K562 (cell line): ENCODE measurements at regions not wholly inside any gene's neighbourhood (a gene's known extent, or its start where the extent isn't known, plus 50 kb on each side); places are given as distances from the start of the nearest gene placed in this dataset.

Experiments
- ATAC-seq: fragments of 200-7000 bp; cut with Tn5 transposase; 3 replicates; pipeline ENCODE4 v1.9.1; 2020; ENCODE audit warnings: moderate library complexity
- BruUV-seq: library from RNA; stranded (reverse); fragments of 400-500 nt; replicated peaks from 2 replicates; lab custom pipeline; 2021; lab: Mats Ljungman, UMichigan
- CTCF ChIA-PET: fragments of 300-600 bp; formaldehyde crosslinking; extraction: SDS; loops from one replicate; lab custom pipeline; 2021; ENCODE audit warnings: low intra/inter-chr PET ratio; lab: Yijun Ruan, JAX
- POLR2A ChIA-PET: fragments of 300-600, 350-650 bp; sonication (Branson Sonifier 250); formaldehyde crosslinking; extraction: SDS; loops from one replicate; lab custom pipeline; 2021; ENCODE audit warnings: antibody characterized with exemption, inconsistent platforms; lab: Yijun Ruan, JAX
- DNase-seq, 4 experiments: peaks; one replicate each; pipeline versions ENCODE4 v3.0.0 to v3.0.0-alpha.2; 2011 to 2018; ENCODE audit warnings: low spot score in 3 of 4, mixed read lengths in 3 of 4; ENCODE audit errors: extremely low read depth in 1 of 4
- FAIRE-seq: peaks from 2 replicates; lab custom pipeline; 2011; peaks lifted over from hg19 to GRCh38; lab: Jason Lieb, UNC
- H2AFZ ChIP-seq: 2 replicates; pipeline ENCODE4 v1.6.0; 2011; ENCODE audit warnings: low read depth, low read length, control low read depth, inconsistent platforms
- H3K27ac ChIP-seq: fragments of 200-600 bp; 3 replicates; pipeline ENCODE4 v1.8.0; 2011; ENCODE audit warnings: low read depth, mild to moderate bottlenecking, control low read depth, inconsistent platforms, low read length, moderate library complexity, mixed read lengths; ENCODE audit errors: extremely low read depth
- H3K27me3 ChIP-seq, 2 experiments: fragments of 300-600 bp in 1 of 2; 2 replicates in 1 of 2; 3 replicates in 1 of 2; pipeline versions ENCODE4 v1.6.0 to v1.8.0; 2011; ENCODE audit warnings: inconsistent platforms in 2 of 2, low read length in 2 of 2, mild to moderate bottlenecking in 1 of 2, mixed read lengths in 1 of 2, moderate library complexity in 1 of 2; ENCODE audit not compliant: control insufficient read depth in 2 of 2, insufficient read depth in 2 of 2
- H3K36me3 ChIP-seq: fragments of 300-600 bp; 3 replicates; pipeline ENCODE4 v1.8.0; 2011; ENCODE audit warnings: mild to moderate bottlenecking, low read length, inconsistent platforms; ENCODE audit not compliant: control insufficient read depth, insufficient read depth
- H3K4me1 ChIP-seq, 2 experiments: fragments of 200-600 bp in 1 of 2; replicated peaks in 1 of 2; 2 replicates in 1 of 2; 3 replicates in 1 of 2; pipeline versions ENCODE4 v1.5.1 to v1.8.0; 2011; ENCODE audit warnings: inconsistent platforms in 2 of 2, low read length in 2 of 2, mild to moderate bottlenecking in 1 of 2, mixed read lengths in 1 of 2, moderate library complexity in 1 of 2; ENCODE audit not compliant: control insufficient read depth in 2 of 2, insufficient read depth in 2 of 2
- H3K4me2 ChIP-seq: 2 replicates; pipeline ENCODE4 v1.6.1; 2011; ENCODE audit warnings: low read length, control low read depth, inconsistent platforms, mixed read lengths; ENCODE audit not compliant: insufficient read depth
- H3K4me3 ChIP-seq: fragments of 200-600 bp; sonication (generic), shearing (Covaris generic); 2 replicates; pipeline ENCODE4 v1.5.1; 2016; ENCODE audit warnings: control low read depth, inconsistent platforms
- H3K79me2 ChIP-seq: fragments of 200-600 bp; 3 replicates; pipeline ENCODE4 v1.8.0; 2011; ENCODE audit warnings: low read length, inconsistent platforms; ENCODE audit not compliant: control insufficient read depth, insufficient read depth
- H3K9ac ChIP-seq, 2 experiments: 2 replicates each; pipeline versions ENCODE4 v1.6.0 to v1.6.1; 2011; ENCODE audit warnings: low read depth in 2 of 2, low read length in 2 of 2, control low read depth in 1 of 2, inconsistent platforms in 1 of 2, mild to moderate bottlenecking in 1 of 2, mixed read lengths in 1 of 2; ENCODE audit not compliant: insufficient read depth in 1 of 2
- H3K9me1 ChIP-seq: one replicate; pipeline ENCODE4 v1.6.0; 2011; ENCODE audit warnings: inconsistent platforms, mild to moderate bottlenecking, low read length, moderate library complexity; ENCODE audit not compliant: control insufficient read depth, insufficient read depth
- H3K9me3 ChIP-seq: replicated peaks from 2 replicates; pipeline ENCODE4 v1.5.1; 2011; ENCODE audit warnings: low read depth, low read length, inconsistent platforms; ENCODE audit not compliant: control insufficient read depth, insufficient read depth
- H4K20me1 ChIP-seq: replicated peaks from 2 replicates; pipeline ENCODE4 v1.6.1; 2011; ENCODE audit warnings: low read length, inconsistent platforms, mixed read lengths; ENCODE audit not compliant: control insufficient read depth, insufficient read depth
- FOXK1 ChIP-seq: sonication (generic); formaldehyde crosslinking; IDR thresholded peaks from 2 replicates; pipeline ENCODE4 v1.8.0; 2022; ENCODE audit warnings: missing genetic modification reagents, mild to moderate bottlenecking, borderline replicate concordance
- ID3 ChIP-seq, 2 experiments: fragments of 250-450 bp in 1 of 2; fragments of 450-650 bp in 1 of 2; sonication (Bioruptor Pico) in 1 of 2; IDR thresholded peaks; 2 replicates each; pipeline versions ENCODE4 v1.6.1 to v1.8.0; 2016 to 2021; ENCODE audit warnings: mild to moderate bottlenecking in 2 of 2, moderate library complexity in 2 of 2, missing compliant biosample characterization in 1 of 2, missing genetic modification characterization in 1 of 2
- ILK ChIP-seq: fragments of 450-650 bp; IDR thresholded peaks from 2 replicates; pipeline ENCODE4 v1.6.1; 2016; ENCODE audit warnings: missing genetic modification characterization, low read depth, mild to moderate bottlenecking, missing compliant biosample characterization, moderate library complexity, borderline replicate concordance
- JUND ChIP-seq, 2 experiments: IDR thresholded peaks; 2 replicates in 1 of 2; 3 replicates in 1 of 2; pipeline ENCODE4 v1.6.1; 2011; ENCODE audit warnings: borderline replicate concordance in 2 of 2, low read depth in 2 of 2, low read length in 2 of 2, improper control_type of control experiment in 1 of 2, missing biosample characterization in 1 of 2, missing genetic modification characterization in 1 of 2, missing genetic modification reagents in 1 of 2
- SP2 ChIP-seq: IDR thresholded peaks from 2 replicates; pipeline ENCODE4 v1.6.1; 2011; ENCODE audit warnings: mild to moderate bottlenecking, low read depth, low read length, moderate library complexity; ENCODE audit not compliant: poor library complexity, severe bottlenecking; ENCODE audit errors: extremely low read depth
- TEAD2 ChIP-seq: fragments of 450-650 bp; IDR thresholded peaks from 2 replicates; pipeline ENCODE4 v1.6.1; 2016; ENCODE audit warnings: missing genetic modification characterization, control low read depth, missing compliant biosample characterization
- YBX1 ChIP-seq: fragments of 450-650 bp; IDR thresholded peaks from 2 replicates; pipeline ENCODE4 v1.7.1; 2016; ENCODE audit warnings: mild to moderate bottlenecking
- WGBS: fragments of 100-300 bp; shearing (Covaris generic); methylation state at CpG from one replicate; pipeline ENCODE4 v1.1.6; 2016; ENCODE audit warnings: low coverage, mixed read lengths; ENCODE audit not compliant: insufficient coverage; ENCODE audit errors: missing lambda C conversion rate; 5-methylcytosine and 5-hydroxymethylcytosine counted together
- in situ Hi-C: fragments of 300-500 bp; cut with MboI; formaldehyde crosslinking; loops from 4 replicates; pipeline ENCODE4 v1.15.0; 2018; ENCODE audit warnings: inconsistent platforms, mixed read lengths
- intact Hi-C: fragments of 100-400 bp; cut with micrococcal nuclease; formaldehyde crosslinking; loops from 2 replicates; pipeline ENCODE4 v1.14.2; 2022
- TF ChIP-seq, protein P1 (sequence below): IDR thresholded peaks from 2 replicates; pipeline ENCODE4 v1.6.1; 2014; ENCODE audit warnings: antibody characterized with exemption

- Histone ChIP-seq H3K9ac (no peak overlapping the region), H3K9me1 (no peaks in the 10 kb centered on the region), H3K27me3 (no peaks in the 10 kb centered on the region), H3K79me2 (no peaks in the 10 kb centered on the region), H4K20me1 (no peaks in the 10 kb centered on the region), H3K36me3 (no peaks in the 10 kb centered on the region), H3K4me2 (no peak overlapping the region), H3K4me1 (no peaks in the 10 kb centered on the region), H2AFZ (no peak overlapping the region), H3K4me3 (no peak overlapping the region), H3K27ac (no peak overlapping the region), H3K9me3 (no peaks in the 10 kb centered on the region)
- ChIA-PET CTCF (no interaction called here), POLR2A (no interaction called here)
- no TSS peak for BruUV-seq
- ATAC-seq (no peak), DNase-seq (no peak), FAIRE-seq (no peak)
- 7% methylated on average over 5 of the region's 5 CpGs for WGBS
- in situ Hi-C loops (no loop called here), intact Hi-C loops (no loop called here)
- TF ChIP-seq ID3 (CRISPR knock-in tag; IDR thresholded peaks at IDR 0.05) (no peak), ID3 (tag; IDR thresholded peaks at IDR 0.05) (no peak), SP2 (no peak), ILK (tag) (no peak), JUND (IDR thresholded peaks at IDR 0.05; ENCODE audit: borderline replicate concordance, low read depth, low read length) (no peak), JUND (tag; IDR thresholded peaks at IDR 0.05; ENCODE audit: borderline replicate concordance, low read depth, low read length) (no peak), YBX1 (no peak), FOXK1 (CRISPR knock-in tag) (no peak), TEAD2 (tag) (no peak)
- TF ChIP-seq, protein P1, sequence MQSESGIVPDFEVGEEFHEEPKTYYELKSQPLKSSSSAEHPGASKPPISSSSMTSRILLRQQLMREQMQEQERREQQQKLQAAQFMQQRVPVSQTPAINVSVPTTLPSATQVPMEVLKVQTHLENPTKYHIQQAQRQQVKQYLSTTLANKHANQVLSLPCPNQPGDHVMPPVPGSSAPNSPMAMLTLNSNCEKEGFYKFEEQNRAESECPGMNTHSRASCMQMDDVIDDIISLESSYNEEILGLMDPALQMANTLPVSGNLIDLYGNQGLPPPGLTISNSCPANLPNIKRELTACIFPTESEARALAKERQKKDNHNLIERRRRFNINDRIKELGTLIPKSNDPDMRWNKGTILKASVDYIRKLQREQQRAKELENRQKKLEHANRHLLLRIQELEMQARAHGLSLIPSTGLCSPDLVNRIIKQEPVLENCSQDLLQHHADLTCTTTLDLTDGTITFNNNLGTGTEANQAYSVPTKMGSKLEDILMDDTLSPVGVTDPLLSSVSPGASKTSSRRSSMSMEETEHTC: no peak
These were observed 111.0 kb upstream of the B3GAT2 start for GRCh38 chr6:71067816-71068215.
